ENCODE measurements at regions not wholly inside any gene's neighbourhood (a gene's known extent, or its start where the extent isn't known, plus 50 kb on each side); places are given as distances from the start of the nearest gene placed in this dataset.
"Not testable (repeated sequence)": the region's sequence is repeated elsewhere in the genome, so short reads cannot be mapped to it uniquely, and the experiment has no call there.

- not testable (repeated sequence) for DNase-seq
Measured at GRCh38 chr6:20346948-20347347, 54.7 kb upstream of the E2F3 start.

- DNase-seq: no peak
Measured at GRCh38 chr6:20348041-20348440, 53.6 kb upstream of the E2F3 start.

GRCh38 chr6:20349225-20349624, 52.5 kb upstream of the E2F3 start:
- DNase-seq: no peak

GRCh38 chr6:20350215-20350614, 51.5 kb upstream of the E2F3 start:
- no peak for DNase-seq

- no peak for DNase-seq
Measured at GRCh38 chr6:20351534-20351933, 50.1 kb upstream of the E2F3 start.
